Endothelial cell of umbilical vein (primary cell): ENCODE measurements at regions not wholly inside any gene's neighbourhood (a gene's known extent, or its start where the extent isn't known, plus 50 kb on each side); places are given as distances from the start of the nearest gene placed in this dataset.

ENCODE experiments used
- BruUV-seq: library from RNA; stranded (reverse); fragments of 400-500 nt; replicated peaks from 2 replicates; lab custom pipeline; 2021; lab: Mats Ljungman, UMichigan
- CTCF ChIA-PET: fragments of 300-600, 350-600 bp; sonication (Branson Sonifier 250); formaldehyde crosslinking; loops from one replicate; lab custom pipeline; 2021; ENCODE audit warnings: antibody characterized with exemption, inconsistent platforms; lab: Charles Lee
- POLR2A ChIA-PET: fragments of 300-600, 350-600 bp; sonication (Branson Sonifier 250); formaldehyde crosslinking; loops from one replicate; lab custom pipeline; 2021; ENCODE audit warnings: antibody characterized with exemption, inconsistent platforms; lab: Charles Lee
- DNase-seq: peaks from one replicate; pipeline ENCODE4 v3.0.0-alpha.2; 2011; ENCODE audit warnings: low read depth, low spot score
- FAIRE-seq: peaks from 2 replicates; lab custom pipeline; 2011; peaks lifted over from hg19 to GRCh38; lab: Jason Lieb, UNC
- H2AFZ ChIP-seq: 2 replicates; pipeline ENCODE4 v1.6.0; 2012; ENCODE audit warnings: low read depth, low read length, control low read depth, inconsistent platforms
- H3K27ac ChIP-seq: 2 replicates; pipeline ENCODE4 v1.5.1; 2011; ENCODE audit warnings: low read depth, mild to moderate bottlenecking, control low read depth, low read length, moderate library complexity; ENCODE audit not compliant: insufficient read depth
- H3K27me3 ChIP-seq, 2 experiments: 2 replicates each; pipeline versions ENCODE4 v1.6.0 to v1.6.1; 2011; ENCODE audit warnings: low read length in 2 of 2, mixed read lengths in 1 of 2; ENCODE audit not compliant: control insufficient read depth in 2 of 2, insufficient read depth in 2 of 2
- H3K36me3 ChIP-seq, 2 experiments: 2 replicates in 1 of 2; 3 replicates in 1 of 2; pipeline ENCODE4 v1.5.1; 2011; ENCODE audit warnings: low read length in 2 of 2, mild to moderate bottlenecking in 1 of 2, moderate library complexity in 1 of 2; ENCODE audit not compliant: control insufficient read depth in 2 of 2, insufficient read depth in 2 of 2; ENCODE audit errors: extremely low read depth in 1 of 2
- H3K4me1 ChIP-seq: 3 replicates; pipeline ENCODE4 v1.5.1; 2011; ENCODE audit warnings: mild to moderate bottlenecking, low read length; ENCODE audit not compliant: control insufficient read depth, insufficient read depth; ENCODE audit errors: extremely low read depth
- H3K4me2 ChIP-seq: 2 replicates; pipeline ENCODE4 v1.6.1; 2011; ENCODE audit warnings: low read length, control low read depth, mixed read lengths; ENCODE audit not compliant: insufficient read depth
- H3K4me3 ChIP-seq, 3 experiments: fragments of 200-600 bp in 1 of 3; sonication (generic), shearing (Covaris generic) in 1 of 3; replicated peaks in 1 of 3; 2 replicates each; pipeline ENCODE4 v1.5.1; 2011 to 2016; ENCODE audit warnings: control low read depth in 3 of 3, low read length in 3 of 3, mild to moderate bottlenecking in 2 of 3, inconsistent platforms in 1 of 3, low read depth in 1 of 3, moderate library complexity in 1 of 3; ENCODE audit not compliant: insufficient read depth in 1 of 3
- H3K79me2 ChIP-seq: 2 replicates; pipeline ENCODE4 v1.6.0; 2012; ENCODE audit warnings: low read length, inconsistent platforms; ENCODE audit not compliant: control insufficient read depth, insufficient read depth
- H3K9ac ChIP-seq: replicated peaks from 2 replicates; pipeline ENCODE3; 2011; ENCODE audit warnings: low read length, control low read depth; ENCODE audit not compliant: insufficient read depth; ENCODE audit errors: extremely low read depth
- H3K9me1 ChIP-seq: replicated peaks from 3 replicates; pipeline ENCODE4 v1.6.0; 2011; ENCODE audit warnings: mild to moderate bottlenecking, low read length; ENCODE audit not compliant: control insufficient read depth, insufficient read depth; ENCODE audit errors: extremely low read depth
- H3K9me3 ChIP-seq: replicated peaks from 2 replicates; pipeline ENCODE4 v1.5.1; 2012; ENCODE audit warnings: low read length, inconsistent platforms; ENCODE audit not compliant: control insufficient read depth, insufficient read depth
- H4K20me1 ChIP-seq: replicated peaks from 2 replicates; pipeline ENCODE3; 2011; ENCODE audit warnings: mild to moderate bottlenecking, low read length; ENCODE audit not compliant: control insufficient read depth, insufficient read depth; ENCODE audit errors: extremely low read depth
- CTCF ChIP-seq, 2 donors: IDR thresholded peaks; 1 replicate in 1 of 2; 2 replicates in 1 of 2; pipeline ENCODE4 v1.5.1; 2011; ENCODE audit warnings: low read length in 2 of 2, mild to moderate bottlenecking in 2 of 2, moderate library complexity in 2 of 2, control low read depth in 1 of 2, inconsistent platforms in 1 of 2, low read depth in 1 of 2; ENCODE audit not compliant: insufficient read depth in 1 of 2; ENCODE audit errors: extremely low read depth in 1 of 2
- EZH2 ChIP-seq: IDR thresholded peaks from 2 replicates; pipeline ENCODE4 v1.6.1; 2012; ENCODE audit warnings: borderline replicate concordance, low read depth, mild to moderate bottlenecking, moderate library complexity, low read length, inconsistent platforms; ENCODE audit not compliant: severe bottlenecking
- GATA2 ChIP-seq: IDR thresholded peaks from 2 replicates; pipeline ENCODE4 v1.7.0; 2011; ENCODE audit warnings: low read depth, mild to moderate bottlenecking, moderate library complexity, mixed read lengths, low read length; ENCODE audit not compliant: insufficient read length, insufficient read depth
- JUN ChIP-seq: IDR thresholded peaks from 2 replicates; pipeline ENCODE4 v1.6.1; 2011; ENCODE audit warnings: borderline replicate concordance, low read depth; ENCODE audit not compliant: insufficient read length, insufficient read depth
- MAX ChIP-seq: IDR thresholded peaks from 2 replicates; pipeline ENCODE4 v1.6.1; 2011; ENCODE audit not compliant: insufficient read depth, insufficient read length
- POLR2A ChIP-seq: IDR thresholded peaks from 2 replicates; pipeline ENCODE4 v1.6.1; 2012; ENCODE audit warnings: low read depth, mild to moderate bottlenecking, control low read depth, low read length
- POLR2AphosphoS5 ChIP-seq: IDR thresholded peaks from 2 replicates; pipeline ENCODE4 v1.6.1; 2012; ENCODE audit warnings: low read depth, mild to moderate bottlenecking, control low read depth, low read length, moderate library complexity; ENCODE audit not compliant: insufficient read depth
- dilution Hi-C: fragments of 300-500 bp; cut with MboI; formaldehyde crosslinking; loops from one replicate; pipeline ENCODE4 v1.15.0; 2019; ENCODE audit warnings: low sequenced_read_pairs; ENCODE audit not compliant: extremely low pct_ligation_motif_present
- intact Hi-C: fragments of 100-400 bp; cut with micrococcal nuclease; formaldehyde crosslinking; loops from one replicate; pipeline ENCODE4 v1.10.0; 2022

- ChIA-PET POLR2A (no interaction called here), CTCF (interaction anchor here (1.4 kb wide), 1 partner anchor 40 kb away, joined by 7 read pairs; no protein-coding TSS in a partner anchor)
- no peak for TF ChIP-seq CTCF (IDR thresholded peaks at IDR 0.05; ENCODE audit: extremely low read depth in 1 of 2, insufficient read depth in 1 of 2, low read depth in 1 of 2, low read length in 2 of 2)
- no peak for TF ChIP-seq JUN
- no peak for TF ChIP-seq GATA2
- TF ChIP-seq EZH2, result no peak
- TF ChIP-seq MAX, result no peak
- TF ChIP-seq POLR2A, result no peak
- no peak for TF ChIP-seq POLR2AphosphoS5
- intact Hi-C loops (no loop called here), dilution Hi-C loops (no loop called here)
- H3K9ac ChIP-seq, result no peak overlapping the region
- H3K4me3 ChIP-seq, result no peak overlapping the region
- no peak overlapping the region for H2AFZ ChIP-seq
- H3K4me1 ChIP-seq, result no peaks in the 10 kb centered on the region
- H3K4me2 ChIP-seq, result no peak overlapping the region
- no peaks in the 10 kb centered on the region for H3K79me2 ChIP-seq
- no peaks in the 10 kb centered on the region for H3K27me3 ChIP-seq
- no peaks in the 10 kb centered on the region for H3K9me1 ChIP-seq
- DNase-seq (no peak), FAIRE-seq (no peak)
- no TSS peak for BruUV-seq
- no peaks in the 10 kb centered on the region for H3K9me3 ChIP-seq
- no peak overlapping the region for H3K27ac ChIP-seq
- H3K36me3 ChIP-seq, result no peaks in the 10 kb centered on the region
- no peaks in the 10 kb centered on the region for H4K20me1 ChIP-seq
Measured at GRCh38 chr5:113652161-113652560, 138.7 kb downstream of the YTHDC2 start.
